Calu3 (cell line): ENCODE measurements at regions not wholly inside any gene's neighbourhood (a gene's known extent, or its start where the extent isn't known, plus 50 kb on each side); places are given as distances from the start of the nearest gene placed in this dataset.

ENCODE experiments used
- BruUV-seq: library from RNA; stranded (reverse); fragments of 400-500 nt; replicated peaks from 2 replicates; lab custom pipeline; 2021; lab: Mats Ljungman, UMichigan
- CTCF ChIA-PET: fragments of 300-600 bp; sonication (Branson Sonifier 250); formaldehyde crosslinking; loops from one replicate; lab custom pipeline; 2022; ENCODE audit warnings: antibody characterized with exemption; lab: Charles Lee
- DNase-seq: peaks from one replicate; pipeline ENCODE4 v3.0.0; 2022
- H3K27ac Mint-ChIP-seq: one replicate; pipeline ENCODE4 v1.8.0; 2022; ENCODE audit warnings: mixed read lengths; ENCODE audit not compliant: unreplicated experiment
- H3K27me3 Mint-ChIP-seq: one replicate; pipeline ENCODE4 v1.8.0; 2022; ENCODE audit warnings: mixed read lengths; ENCODE audit not compliant: unreplicated experiment
- H3K36me3 Mint-ChIP-seq: one replicate; pipeline ENCODE4 v1.8.0; 2022; ENCODE audit warnings: mild to moderate bottlenecking, moderate library complexity, mixed read lengths; ENCODE audit not compliant: insufficient read depth, unreplicated experiment
- H3K4me1 Mint-ChIP-seq: one replicate; pipeline ENCODE4 v1.8.0; 2022; ENCODE audit warnings: mild to moderate bottlenecking, low read depth, mixed read lengths; ENCODE audit not compliant: unreplicated experiment
- H3K4me3 Mint-ChIP-seq: one replicate; pipeline ENCODE4 v1.8.0; 2022; ENCODE audit warnings: mild to moderate bottlenecking, low read depth, moderate library complexity, mixed read lengths; ENCODE audit not compliant: unreplicated experiment
- H3K9me3 Mint-ChIP-seq: one replicate; pipeline ENCODE4 v1.8.0; 2022; ENCODE audit warnings: low read depth, mixed read lengths; ENCODE audit not compliant: unreplicated experiment
- CTCF ChIP-seq: fragments of 200-600 bp; IDR thresholded peaks from one replicate; pipeline ENCODE4 v1.8.0; 2022; ENCODE audit warnings: antibody characterized with exemption; ENCODE audit not compliant: unreplicated experiment
- intact Hi-C: fragments of 100-400 bp; cut with micrococcal nuclease; formaldehyde crosslinking; loops from one replicate; pipeline ENCODE4 v1.10.0; 2022; ENCODE audit not compliant: unreplicated experiment

GRCh38 chr11:106415510-106415909, 338.0 kb downstream of the AASDHPPT start:
- TF ChIP-seq CTCF, result no peak
- Mint-ChIP-seq H3K4me3 (no peak overlapping the region), H3K27ac (no peak overlapping the region), H3K9me3 (peaks cover 6% of the 10 kb centered on the region), H3K36me3 (no peaks in the 10 kb centered on the region), H3K27me3 (no peaks in the 10 kb centered on the region), H3K4me1 (no peaks in the 10 kb centered on the region)
- DNase-seq, result no peak
- CTCF ChIA-PET, result no interaction called here
- intact Hi-C loops, result no loop called here
- BruUV-seq, result no TSS peak

GRCh38 chr11:106418791-106419190, 341.3 kb downstream of the AASDHPPT start:
- Mint-ChIP-seq H3K4me1 (no peaks in the 10 kb centered on the region), H3K4me3 (no peak overlapping the region), H3K36me3 (no peaks in the 10 kb centered on the region), H3K9me3 (peaks cover 6% of the 10 kb centered on the region), H3K27me3 (no peaks in the 10 kb centered on the region), H3K27ac (no peak overlapping the region)
- BruUV-seq, result no TSS peak
- intact Hi-C loops, result no loop called here
- no peak for DNase-seq
- CTCF ChIA-PET, result no interaction called here
- no peak for TF ChIP-seq CTCF

GRCh38 chr11:106420048-106420665, 342.7 kb downstream of the AASDHPPT start:
- CTCF ChIA-PET, result no interaction called here
- Mint-ChIP-seq H3K27me3 (no peaks in the 10 kb centered on the region), H3K9me3 (peaks cover 4% of the 10 kb centered on the region), H3K36me3 (no peaks in the 10 kb centered on the region), H3K27ac (no peak overlapping the region), H3K4me1 (no peaks in the 10 kb centered on the region), H3K4me3 (no peak overlapping the region)
- BruUV-seq, result no TSS peak
- DNase-seq, result no peak
- intact Hi-C loops, result no loop called here
- TF ChIP-seq CTCF, result no peak

- Mint-ChIP-seq H3K27me3 (no peaks in the 10 kb centered on the region), H3K27ac (no peak overlapping the region), H3K9me3 (peaks cover 4% of the 10 kb centered on the region), H3K36me3 (no peaks in the 10 kb centered on the region), H3K4me1 (no peaks in the 10 kb centered on the region), H3K4me3 (no peak overlapping the region)
- CTCF ChIA-PET, result no interaction called here
- no peak for DNase-seq
- intact Hi-C loops, result no loop called here
- TF ChIP-seq CTCF, result no peak
- BruUV-seq, result no TSS peak
Observed at GRCh38 chr11:106420686-106421085, 343.2 kb downstream of the AASDHPPT start.
